GM19238 (cell line): ENCODE measurements at regions not wholly inside any gene's neighbourhood (a gene's known extent, or its start where the extent isn't known, plus 50 kb on each side); places are given as distances from the start of the nearest gene placed in this dataset.
"Not testable (repeated sequence)": the region's sequence is repeated elsewhere in the genome, so short reads cannot be mapped to it uniquely, and the experiment has no call there.

Experiments
- DNase-seq: peaks from one replicate; pipeline ENCODE4 v3.0.0; 2011; ENCODE audit warnings: low spot score; ENCODE audit not compliant: insufficient read length

DNA sequence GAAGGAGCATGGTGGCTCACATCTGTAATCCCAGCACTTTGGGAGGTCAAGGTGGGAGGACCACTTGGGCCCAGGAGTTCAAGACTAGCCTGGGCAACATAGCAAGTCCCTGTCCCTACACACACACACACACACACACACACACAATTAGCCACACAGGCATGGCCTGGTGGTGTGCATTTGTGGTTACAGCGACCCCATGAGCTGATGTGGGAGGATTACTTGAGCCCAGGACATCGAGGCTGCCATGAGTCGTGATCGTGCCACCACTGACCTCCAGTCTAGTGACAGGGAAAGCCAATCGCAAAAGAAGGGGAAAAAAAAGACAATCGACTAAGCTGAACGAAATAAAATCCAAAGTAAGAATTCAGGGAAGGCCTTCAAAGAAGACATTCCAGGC is 67.9 kb downstream of the TBX3 start:
- no peak for DNase-seq

DNA sequence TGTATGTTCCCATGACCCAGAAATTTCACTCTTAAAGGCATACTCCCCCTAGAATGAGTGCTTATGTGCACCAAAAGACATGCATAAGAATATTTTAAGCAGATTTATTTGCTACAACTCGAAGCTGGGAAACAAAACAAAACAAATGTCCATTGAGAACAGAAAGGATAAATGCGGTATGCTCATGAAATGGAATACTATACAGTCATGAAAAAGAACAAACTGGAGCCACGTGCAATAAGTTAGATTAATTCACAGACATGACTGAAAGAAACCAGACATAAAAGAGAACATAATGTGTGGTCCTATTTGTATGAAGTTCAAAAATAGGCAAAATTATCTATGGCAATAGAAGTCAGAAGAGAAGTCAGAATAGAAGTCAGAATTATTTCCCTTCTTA is 69.9 kb downstream of the TBX3 start:
- no peak for DNase-seq

DNA sequence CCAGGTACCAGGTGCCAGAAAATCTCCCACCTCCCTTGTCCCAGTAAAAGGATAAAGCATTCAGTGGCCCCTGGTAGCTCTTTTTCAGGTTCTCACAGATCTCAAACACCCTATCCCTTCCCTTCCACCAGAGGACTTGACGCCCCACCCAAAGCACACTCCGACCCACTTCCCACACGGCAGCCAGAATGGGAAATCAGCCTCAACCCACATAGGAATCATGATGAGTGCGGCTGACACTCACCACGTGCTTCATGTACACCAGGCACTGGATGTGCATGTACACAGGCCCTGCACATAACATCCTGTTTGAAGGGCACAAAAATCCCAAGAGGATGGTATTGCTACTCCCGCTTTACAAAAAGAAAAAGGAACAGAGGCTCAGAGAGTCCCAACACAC is 71.9 kb downstream of the TBX3 start:
- DNase-seq = no peak

DNA sequence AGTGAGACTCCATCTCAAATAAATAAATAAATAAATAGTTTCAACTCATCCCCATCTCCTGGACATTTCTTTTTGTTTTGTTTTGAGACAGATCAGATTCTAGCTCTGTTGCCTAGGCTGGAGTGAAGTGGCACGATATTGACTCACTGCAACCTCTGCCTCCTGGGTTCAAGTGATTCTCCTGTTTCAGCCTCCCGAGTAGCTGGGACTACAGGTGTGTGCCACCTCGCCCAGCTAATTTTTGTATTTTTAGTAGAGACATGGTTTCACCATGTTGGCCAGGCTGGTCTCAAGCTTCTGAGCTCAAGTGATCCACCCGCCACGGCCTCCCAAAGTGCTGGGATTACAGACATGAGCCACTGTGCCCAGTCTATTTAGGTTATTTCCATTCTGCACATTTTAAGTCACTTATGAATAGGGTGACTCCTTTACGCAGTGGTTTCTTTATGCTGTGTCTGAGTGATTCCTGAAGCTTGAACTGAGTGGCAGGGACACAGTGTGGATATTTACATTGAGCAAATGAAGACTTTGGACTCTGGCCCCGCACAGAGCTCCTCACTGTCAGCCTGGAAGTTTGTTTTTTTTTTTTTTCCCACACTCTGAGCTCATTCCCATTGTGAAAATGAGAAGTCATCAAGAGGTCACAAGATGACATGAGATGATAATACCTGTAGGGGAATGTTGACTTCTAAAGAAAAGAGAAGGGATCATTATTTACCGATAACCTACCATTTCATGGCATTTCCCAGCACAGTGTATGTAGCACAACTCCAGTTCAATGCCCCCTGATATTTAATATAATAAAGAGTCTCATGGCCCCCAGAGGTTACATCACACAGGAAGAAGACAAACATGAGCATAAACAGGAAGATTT is 72.6 kb downstream of the TBX3 start:
- DNase-seq = no peak

DNA sequence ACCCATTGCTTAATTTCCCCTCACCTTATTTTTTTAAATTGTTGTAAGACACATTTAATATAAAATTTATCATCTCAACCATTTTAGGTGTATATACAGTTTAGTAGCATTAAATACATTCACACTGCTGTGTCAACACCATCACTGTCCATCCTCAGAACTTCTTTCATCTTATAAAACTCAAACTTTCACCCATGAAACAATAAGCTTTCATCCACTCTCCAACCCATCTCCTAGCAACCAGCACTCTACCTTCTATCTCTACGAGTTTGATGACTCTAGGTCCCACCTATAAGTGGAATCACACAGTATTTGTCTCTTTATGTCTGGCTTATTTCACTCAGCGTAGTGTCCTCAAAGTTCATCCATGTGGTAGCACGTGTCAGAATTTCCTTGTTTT is 75.5 kb downstream of the TBX3 start:
- no peak for DNase-seq

DNA sequence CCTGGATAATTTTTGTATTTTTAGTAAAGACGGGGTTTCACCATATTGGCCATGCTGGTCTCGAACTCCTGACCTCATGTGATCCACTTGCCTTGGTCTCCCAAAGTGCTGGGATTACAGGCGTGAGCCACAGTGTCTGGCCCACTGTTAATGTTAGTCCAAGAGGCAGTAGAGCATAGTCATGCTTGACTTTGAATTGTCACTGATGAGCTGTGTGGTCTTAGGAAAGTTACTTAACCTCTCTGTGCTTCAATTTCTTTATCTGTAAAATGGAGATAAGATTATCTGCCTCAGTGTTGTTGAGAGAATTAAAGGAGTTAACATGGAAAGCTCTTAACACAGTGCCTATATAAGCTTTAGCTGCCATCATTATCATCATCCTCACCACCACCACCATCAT is 78.1 kb downstream of the TBX3 start:
- DNase-seq = no peak

DNA sequence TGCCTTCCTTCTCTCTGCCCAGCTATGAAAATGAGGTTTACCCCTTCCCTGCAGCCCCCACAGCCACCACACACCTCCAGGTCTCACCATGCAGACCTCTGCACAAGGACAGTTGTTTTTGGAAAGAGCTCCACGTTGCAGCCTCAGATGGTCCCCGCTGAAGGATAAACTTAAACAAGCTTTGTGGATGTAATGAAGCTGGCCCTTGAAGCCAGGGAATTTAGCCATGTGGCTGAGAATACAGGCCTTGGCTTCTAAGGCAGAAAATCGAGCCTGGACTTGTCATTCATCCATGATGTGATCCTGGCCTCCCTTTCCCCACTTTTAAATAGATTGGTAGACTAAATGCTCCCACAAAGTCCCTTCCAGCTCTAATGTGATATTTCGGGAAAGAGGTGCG is 79.4 kb downstream of the TBX3 start:
- DNase-seq = no peak

DNA sequence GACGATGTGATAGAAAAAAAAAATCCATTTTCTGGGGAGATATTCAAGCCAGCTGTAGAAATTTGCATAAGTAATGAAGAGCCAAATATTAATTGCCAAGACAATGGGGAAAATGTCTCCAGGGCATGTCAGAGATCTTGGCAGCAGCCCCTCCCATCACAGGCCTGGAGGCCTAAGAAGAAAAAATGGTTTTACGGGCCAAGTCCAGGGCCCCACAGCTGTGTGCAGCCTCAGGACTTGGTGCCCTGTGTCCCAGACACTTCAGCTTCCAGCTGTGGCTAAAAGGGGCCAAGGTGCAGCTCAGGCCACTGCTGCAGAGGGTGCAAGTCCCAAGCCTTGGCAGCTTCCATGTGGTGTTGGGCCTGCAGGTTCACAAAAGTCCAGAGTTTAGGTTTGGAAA is 83.4 kb downstream of the TBX3 start:
- not testable (repeated sequence) for DNase-seq

DNA sequence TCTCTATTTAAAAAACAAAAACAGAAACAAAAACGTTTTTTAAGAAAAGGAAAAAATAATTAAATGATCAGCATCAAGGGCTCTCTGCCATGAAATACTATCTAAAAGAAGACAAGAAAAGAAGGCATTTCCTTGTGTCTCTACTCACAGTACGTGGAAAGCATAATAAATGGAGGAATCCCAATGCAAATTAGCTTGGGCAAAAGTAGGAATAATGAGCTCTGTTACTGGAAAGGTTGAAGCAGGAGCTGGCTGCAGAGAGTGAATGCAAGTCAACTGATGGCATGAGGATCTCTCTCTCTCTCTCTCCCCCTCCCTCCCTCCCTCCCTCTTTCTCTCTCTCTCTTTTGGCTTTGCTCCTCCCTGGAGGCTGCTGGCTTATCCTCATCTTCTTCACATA is 85.9 kb downstream of the TBX3 start:
- no peak for DNase-seq

DNA sequence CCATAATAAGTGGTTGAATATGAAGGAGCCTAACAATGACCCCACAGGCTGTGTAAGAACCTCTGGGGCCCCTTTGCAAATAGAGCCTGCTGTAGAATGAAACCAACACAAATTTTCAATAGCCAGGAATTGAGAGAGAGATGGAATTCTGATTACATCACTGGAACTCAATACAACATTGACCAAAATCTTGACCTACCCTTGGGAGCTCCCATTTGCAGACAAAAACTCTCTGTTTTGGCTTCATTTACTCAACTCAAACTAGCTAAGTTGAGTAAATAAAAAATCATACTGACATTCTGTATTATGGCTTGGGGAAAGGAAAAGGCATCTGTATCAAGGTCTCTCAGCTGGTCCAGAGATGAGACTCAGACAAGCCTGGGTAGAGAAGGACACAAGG is 91.0 kb downstream of the TBX3 start:
- no peak for DNase-seq

DNA sequence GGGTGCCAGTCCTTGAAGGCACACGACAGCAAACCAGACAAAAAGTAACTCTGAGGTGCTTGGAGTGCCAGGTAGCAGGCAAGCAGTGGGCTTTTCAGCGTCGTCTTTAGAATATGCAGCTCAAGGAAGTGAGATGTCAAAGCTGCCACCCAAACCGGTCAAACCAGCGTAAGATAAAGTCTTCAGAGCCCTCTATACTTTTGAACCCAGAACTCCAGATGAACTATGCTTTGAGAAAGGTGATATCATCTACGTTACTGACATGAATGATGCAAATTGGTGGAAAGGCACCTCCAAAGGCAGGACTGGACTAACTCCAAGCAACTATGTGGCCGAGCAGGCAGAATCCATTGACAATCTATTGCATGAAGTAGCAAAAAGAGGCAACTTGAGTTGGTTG is 95.9 kb downstream of the TBX3 start:
- DNase-seq = no peak

DNA sequence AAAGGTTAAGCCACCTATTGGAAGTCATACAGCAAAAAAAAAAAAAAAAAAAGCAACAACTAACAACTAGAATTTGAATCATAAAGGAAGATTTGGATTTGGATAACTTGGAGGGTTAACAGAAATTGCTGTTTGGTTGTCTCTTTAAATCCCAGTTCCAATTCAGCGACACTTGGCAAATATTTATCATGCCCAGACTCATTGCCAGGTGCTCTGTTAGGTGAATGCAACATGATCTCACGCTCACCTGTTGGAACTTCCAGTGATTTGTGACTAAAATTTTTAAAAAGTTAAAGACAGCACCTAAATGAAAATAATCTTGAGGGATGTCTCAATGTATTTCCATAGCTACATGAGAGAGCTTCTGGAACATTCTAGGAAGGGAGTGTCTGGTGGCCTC is 103.7 kb downstream of the TBX3 start:
- DNase-seq = no peak

DNA sequence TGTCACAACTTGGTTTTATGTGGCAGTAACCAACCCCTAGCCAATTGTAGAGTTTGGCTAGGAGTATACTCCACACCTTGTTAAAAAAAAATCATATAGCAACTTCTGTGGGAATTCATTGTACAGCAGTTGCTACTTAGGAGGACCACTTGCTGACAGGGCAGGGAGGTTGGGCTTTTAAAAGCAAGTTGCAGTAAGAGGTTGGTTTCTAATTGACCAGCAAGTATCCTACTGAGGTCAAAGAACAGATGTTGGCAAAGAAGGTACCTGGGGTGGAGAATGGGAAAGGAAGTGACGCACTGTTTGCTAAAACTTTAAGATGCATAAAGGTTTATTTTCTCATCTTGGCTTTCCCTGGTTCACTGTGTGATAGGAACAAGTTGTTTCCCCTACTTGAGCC is 104.6 kb downstream of the TBX3 start:
- no peak for DNase-seq

DNA sequence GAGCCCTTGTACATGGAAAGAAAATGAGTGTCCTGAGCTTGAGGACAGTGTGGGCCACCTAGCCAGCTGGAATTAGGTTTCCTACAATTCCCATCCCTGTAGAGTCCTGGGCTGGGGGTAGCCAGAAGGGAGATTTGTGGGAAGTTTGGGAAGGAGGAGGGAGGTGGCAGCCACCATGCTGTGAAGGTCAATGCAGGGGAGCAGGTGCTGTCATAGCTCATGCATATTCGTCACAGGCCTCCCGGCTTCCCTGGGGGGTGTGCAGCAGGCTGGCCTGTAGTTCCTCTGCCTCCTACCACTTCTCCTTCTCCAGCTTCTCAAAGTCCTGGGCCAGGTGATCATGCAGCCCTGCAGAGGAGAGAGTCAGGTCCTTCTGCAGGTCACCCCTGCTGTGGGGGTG is 121.3 kb downstream of the TBX3 start:
- DNase-seq = no peak

DNA sequence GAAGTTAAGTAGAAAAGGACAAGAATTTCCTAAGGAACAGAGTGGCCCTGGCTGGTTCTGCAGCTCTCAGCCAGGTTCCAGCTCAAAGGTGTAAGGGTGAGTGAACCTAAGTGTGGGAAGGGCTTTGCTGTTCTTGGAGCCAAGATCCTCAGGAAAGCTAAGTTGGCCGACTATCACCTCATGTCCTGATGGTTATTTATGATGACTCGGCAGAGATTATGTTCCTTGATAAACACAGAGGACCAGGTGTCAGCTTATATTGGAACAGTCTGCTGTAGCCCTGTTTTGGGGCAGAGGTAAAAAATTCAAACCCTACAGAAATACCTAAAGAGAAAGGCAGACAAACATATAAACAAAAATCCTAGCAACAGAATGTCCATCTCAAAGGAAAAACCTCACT is 128.5 kb downstream of the TBX3 start:
- no peak for DNase-seq

DNA sequence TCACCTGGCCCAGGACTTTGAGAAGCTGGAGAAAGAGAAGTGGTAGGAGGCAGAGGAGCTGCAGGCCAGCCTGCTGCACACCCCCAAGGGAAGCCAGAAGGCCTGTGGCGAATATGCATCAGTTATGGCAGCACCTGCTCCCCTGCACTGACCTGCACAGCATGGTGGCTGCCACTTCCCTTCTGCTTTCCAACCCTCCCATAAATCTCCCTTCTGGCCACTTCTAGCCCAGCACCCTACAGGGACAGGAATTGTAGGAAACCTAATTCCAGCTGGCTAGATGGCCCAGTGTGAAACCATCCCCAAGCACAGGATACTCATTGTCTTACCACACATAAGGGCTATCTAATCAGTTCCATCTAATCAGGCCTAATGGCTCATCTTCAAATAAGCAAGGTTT is 136.3 kb downstream of the TBX3 start:
- no peak for DNase-seq

DNA sequence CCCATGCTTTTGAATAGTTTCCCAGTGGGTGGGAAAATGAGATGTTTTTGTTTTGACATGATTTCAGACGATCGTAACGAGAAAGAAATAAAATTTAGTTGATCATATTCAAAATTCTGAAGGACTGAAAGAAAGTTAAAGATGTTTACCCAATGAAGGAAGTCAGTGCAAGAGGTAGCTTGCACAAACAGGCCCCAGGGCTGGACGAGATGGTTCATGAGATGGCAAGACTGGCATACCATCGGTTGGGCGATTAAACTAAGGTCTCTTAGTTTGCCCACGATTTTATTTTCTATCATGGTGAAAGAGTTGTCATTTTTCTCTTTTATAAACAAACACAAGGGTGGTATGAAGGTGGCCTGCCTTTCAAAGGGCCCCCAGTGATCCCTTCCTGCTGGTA is 124.5 kb upstream of the TBX5 start:
- no peak for DNase-seq

DNA sequence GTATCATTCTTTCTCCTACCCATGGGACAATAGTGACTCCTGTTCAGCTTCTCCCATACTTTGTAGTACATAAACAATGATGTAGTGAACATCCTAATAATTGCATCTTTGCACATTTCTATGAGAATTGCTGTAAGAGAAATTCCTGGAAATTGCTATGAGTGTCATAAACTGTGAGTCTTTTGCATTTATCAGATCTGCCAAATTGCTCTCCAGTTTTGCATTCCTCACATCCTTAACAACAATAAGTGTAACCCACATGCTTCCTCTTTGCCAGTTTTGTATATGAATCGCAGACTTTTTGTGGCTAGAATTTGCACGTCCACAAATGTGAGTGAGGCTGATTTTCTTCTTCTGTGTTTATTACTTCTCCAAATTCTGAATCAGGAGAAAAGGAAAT is 124.0 kb upstream of the TBX5 start:
- no peak for DNase-seq

DNA sequence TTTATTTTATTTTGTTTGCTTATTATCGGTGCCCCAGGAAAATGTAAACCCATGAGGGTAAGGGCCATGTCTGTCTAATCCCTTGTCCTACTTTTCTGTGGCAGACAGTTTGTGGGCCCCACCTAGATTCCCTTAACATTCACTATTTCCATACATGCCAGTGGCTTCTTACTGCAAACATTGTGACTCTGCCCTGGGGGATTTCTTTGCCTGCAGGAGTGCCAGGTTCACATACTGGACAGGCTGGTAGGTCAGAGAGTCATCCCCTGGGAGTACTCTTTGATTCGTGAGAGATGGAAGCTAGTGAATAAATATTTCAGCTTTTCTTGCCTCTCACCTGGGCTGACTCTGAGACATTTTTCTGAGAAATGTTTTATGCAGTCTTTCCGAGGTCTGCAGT is 122.8 kb upstream of the TBX5 start:
- no peak for DNase-seq

DNA sequence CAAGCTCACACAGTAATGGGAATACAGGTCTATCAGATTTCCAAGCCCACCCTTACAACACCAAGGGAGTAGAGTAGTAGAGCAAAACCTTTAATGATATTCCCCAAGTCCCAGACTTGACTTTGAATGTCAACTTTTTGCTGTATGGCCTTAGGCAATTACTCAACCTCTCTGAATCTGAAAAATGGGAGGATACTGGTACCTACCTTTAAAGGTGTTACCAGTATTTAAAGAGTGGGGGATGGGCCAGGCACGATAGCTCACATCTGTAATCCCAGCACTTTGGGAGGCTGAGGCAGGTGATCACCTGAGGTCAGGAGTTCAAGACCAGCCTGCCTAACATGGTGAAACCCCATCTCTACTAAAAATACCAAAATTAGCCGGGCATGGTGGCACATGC is 115.2 kb upstream of the TBX5 start:
- DNase-seq = not testable (repeated sequence)

DNA sequence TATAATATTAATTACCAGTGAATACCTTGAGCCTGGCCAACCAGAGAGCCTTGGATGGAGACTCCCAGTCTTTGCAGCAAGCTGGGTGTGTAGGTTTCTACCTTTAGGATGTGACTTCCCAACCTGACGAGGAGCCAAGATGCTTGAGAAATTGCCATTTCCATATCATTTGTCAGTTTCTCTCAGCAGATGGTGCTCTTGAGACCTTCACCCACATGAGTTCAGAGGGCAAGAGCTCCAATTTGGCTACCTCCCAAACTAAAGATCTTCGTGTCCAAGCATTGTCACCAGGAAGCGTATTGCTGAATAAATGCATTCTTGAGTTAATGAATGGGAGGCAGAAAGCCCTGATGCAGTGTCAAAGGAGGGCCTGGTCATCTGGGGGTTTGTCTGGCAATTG is 106.4 kb upstream of the TBX5 start:
- no peak for DNase-seq

DNA sequence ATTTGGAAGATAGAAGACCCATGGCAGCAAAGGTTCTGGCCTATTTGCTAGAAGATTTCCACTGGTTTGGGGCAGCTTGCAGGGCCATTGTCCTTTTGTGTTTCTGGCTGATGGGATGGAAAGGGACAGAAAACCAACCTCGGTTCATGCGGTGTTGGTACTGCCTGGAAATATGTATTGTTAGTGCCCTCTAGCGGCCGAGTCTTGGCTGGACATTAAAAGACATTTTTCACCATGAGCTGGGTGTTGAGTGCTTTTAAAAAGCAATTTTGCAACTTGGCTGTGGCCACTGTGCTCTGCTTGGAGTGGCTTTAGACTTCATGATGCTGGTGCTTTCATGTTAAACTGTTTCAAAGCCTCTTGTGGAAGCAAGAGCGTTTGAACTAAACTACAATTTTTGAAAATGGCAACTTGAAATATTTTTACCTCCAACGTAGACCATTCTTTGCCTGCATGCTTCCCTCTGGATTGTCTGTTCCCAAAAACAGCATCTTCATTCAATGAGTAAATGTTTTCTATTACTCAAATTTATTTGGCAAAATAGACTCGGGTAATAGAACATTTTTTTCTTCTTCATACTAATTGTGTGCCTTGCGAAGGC is 102.7 kb upstream of the TBX5 start:
- DNase-seq = peak; percentile 45

DNA sequence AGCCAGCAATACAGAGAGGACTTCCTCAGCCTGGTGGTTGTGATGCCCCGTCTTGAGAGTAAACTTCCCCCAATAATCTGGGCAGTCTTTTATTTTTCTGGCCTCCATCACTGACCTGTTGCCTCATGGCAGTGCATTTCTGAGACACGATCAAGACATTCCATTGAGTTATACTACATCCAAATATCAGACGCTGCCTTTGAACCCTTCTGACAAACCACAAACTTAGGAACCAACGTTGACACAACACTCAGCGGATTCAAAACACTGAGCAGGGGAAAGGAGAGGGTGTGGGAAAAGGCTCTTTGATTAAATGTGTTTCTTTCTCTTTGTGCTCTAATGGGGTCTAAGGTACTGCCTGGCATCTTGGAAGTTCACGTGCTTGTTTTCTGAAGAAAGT is 100.7 kb upstream of the TBX5 start:
- DNase-seq = no peak
